ENCODE measurements at regions not wholly inside any gene's neighbourhood (a gene's known extent, or its start where the extent isn't known, plus 50 kb on each side); places are given as distances from the start of the nearest gene placed in this dataset.

DNA sequence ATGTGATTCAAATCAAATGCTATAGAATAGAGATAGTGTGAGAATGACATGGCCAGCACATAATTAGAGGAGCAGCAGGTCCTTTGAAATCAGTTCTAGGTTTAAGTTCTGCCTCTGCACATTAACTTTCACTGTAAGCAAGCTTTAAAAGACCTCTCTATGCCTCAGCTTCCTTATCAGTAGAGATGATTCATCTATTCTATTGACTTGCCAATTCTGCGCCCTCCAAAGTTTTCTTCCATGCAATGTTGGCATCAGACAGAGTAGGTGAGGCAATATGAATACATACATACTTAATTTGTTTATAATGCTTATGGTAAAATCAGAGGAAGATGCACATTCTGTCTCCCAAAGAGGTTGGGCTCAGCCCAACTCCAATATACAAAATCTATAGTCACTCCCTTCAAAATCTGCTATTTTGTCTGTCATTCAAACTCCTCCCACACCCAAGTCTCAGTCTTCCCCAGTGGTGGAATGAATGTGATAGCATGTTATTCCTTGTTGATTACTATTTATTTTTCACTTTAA is 525.5 kb downstream of the RFC3 start (continued):
- TF ChIP-seq, protein P1, sequence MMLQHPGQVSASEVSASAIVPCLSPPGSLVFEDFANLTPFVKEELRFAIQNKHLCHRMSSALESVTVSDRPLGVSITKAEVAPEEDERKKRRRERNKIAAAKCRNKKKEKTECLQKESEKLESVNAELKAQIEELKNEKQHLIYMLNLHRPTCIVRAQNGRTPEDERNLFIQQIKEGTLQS (IDR thresholded peaks at IDR 0.05) = no peak

DNA sequence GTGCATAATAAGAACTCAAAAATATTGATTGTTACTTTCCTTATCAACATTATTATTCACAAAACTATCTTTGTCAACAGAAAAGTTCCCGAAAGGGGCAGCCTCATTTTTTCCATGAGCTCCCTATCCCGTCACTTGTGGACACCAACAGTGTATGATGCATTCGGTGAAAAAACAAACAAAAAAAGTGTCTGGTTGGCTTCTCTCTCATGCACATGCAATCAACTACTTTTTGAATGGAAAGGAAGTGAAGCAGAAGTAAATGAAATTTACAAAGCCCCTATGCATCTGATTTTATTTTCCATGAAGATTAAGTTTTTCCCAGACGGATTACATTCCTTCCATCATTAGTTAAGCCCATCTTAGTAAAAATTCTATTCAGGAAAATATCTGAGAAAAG is 526.9 kb downstream of the RFC3 start:
- Histone ChIP-seq H3K4me1 (ENCODE audit: control insufficient read depth in 4 of 4, insufficient read depth in 4 of 4, low read length in 3 of 4) (no peaks in the 10 kb centered on the region), H3K4me3 (ENCODE audit: low read depth in 1 of 3, low read length in 3 of 3) (no peak overlapping the region), H3K9ac (ENCODE audit: low read depth in 1 of 2, low read length in 2 of 2) (no peak overlapping the region), H3K27me3 (ENCODE audit: control insufficient read depth in 4 of 4, insufficient read depth in 4 of 4, low read length in 3 of 4) (peaks cover 0 to 3% (median 0%) of the 10 kb centered on the region in 4 donors), H3K36me3 (ENCODE audit: control insufficient read depth in 4 of 4, insufficient read depth in 3 of 4, low read depth in 1 of 4, low read length in 3 of 4) (no peaks in the 10 kb centered on the region), H3K27ac (ENCODE audit: low read depth in 1 of 2, low read length in 2 of 2) (no peak overlapping the region), H3K9me3 (ENCODE audit: control insufficient read depth in 4 of 4, low read length in 3 of 4) (no peaks in the 10 kb centered on the region)
- no peak for TF ChIP-seq EGR1 (IDR thresholded peaks at IDR 0.05; ENCODE audit: low read depth in 2 of 2)
- TF ChIP-seq HNF4G (IDR thresholded peaks at IDR 0.05) = no peak
- no peak for TF ChIP-seq TAF1 (conservative IDR thresholded peaks at IDR 0.05)
- no peak for TF ChIP-seq NR2F2 (IDR thresholded peaks at IDR 0.05)
- TF ChIP-seq, protein P2, sequence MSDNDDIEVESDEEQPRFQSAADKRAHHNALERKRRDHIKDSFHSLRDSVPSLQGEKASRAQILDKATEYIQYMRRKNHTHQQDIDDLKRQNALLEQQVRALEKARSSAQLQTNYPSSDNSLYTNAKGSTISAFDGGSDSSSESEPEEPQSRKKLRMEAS (IDR thresholded peaks at IDR 0.05) = no peak
- no peak for TF ChIP-seq RXRA (IDR thresholded peaks at IDR 0.05)
- no peak for TF ChIP-seq RAD21 (IDR thresholded peaks at IDR 0.05)
- TF ChIP-seq, protein P3, sequence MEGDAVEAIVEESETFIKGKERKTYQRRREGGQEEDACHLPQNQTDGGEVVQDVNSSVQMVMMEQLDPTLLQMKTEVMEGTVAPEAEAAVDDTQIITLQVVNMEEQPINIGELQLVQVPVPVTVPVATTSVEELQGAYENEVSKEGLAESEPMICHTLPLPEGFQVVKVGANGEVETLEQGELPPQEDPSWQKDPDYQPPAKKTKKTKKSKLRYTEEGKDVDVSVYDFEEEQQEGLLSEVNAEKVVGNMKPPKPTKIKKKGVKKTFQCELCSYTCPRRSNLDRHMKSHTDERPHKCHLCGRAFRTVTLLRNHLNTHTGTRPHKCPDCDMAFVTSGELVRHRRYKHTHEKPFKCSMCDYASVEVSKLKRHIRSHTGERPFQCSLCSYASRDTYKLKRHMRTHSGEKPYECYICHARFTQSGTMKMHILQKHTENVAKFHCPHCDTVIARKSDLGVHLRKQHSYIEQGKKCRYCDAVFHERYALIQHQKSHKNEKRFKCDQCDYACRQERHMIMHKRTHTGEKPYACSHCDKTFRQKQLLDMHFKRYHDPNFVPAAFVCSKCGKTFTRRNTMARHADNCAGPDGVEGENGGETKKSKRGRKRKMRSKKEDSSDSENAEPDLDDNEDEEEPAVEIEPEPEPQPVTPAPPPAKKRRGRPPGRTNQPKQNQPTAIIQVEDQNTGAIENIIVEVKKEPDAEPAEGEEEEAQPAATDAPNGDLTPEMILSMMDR (IDR thresholded peaks at IDR 0.05; ENCODE audit: low read depth, low read length, missing input control) = no peak
- no peak for TF ChIP-seq GABPA (IDR thresholded peaks at IDR 0.05 in 1 of 2, conservative IDR thresholded peaks at IDR 0.05 in 1 of 2)
- TF ChIP-seq JUND (IDR thresholded peaks at IDR 0.05) = no peak
- TF ChIP-seq, protein P4, sequence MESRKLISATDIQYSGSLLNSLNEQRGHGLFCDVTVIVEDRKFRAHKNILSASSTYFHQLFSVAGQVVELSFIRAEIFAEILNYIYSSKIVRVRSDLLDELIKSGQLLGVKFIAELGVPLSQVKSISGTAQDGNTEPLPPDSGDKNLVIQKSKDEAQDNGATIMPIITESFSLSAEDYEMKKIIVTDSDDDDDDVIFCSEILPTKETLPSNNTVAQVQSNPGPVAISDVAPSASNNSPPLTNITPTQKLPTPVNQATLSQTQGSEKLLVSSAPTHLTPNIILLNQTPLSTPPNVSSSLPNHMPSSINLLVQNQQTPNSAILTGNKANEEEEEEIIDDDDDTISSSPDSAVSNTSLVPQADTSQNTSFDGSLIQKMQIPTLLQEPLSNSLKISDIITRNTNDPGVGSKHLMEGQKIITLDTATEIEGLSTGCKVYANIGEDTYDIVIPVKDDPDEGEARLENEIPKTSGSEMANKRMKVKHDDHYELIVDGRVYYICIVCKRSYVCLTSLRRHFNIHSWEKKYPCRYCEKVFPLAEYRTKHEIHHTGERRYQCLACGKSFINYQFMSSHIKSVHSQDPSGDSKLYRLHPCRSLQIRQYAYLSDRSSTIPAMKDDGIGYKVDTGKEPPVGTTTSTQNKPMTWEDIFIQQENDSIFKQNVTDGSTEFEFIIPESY (IDR thresholded peaks at IDR 0.05) = no peak
- no peak for DNase-seq (ENCODE audit: low spot score)
- 69% methylated on average over 4 of the region's 4 CpGs for WGBS

DNA sequence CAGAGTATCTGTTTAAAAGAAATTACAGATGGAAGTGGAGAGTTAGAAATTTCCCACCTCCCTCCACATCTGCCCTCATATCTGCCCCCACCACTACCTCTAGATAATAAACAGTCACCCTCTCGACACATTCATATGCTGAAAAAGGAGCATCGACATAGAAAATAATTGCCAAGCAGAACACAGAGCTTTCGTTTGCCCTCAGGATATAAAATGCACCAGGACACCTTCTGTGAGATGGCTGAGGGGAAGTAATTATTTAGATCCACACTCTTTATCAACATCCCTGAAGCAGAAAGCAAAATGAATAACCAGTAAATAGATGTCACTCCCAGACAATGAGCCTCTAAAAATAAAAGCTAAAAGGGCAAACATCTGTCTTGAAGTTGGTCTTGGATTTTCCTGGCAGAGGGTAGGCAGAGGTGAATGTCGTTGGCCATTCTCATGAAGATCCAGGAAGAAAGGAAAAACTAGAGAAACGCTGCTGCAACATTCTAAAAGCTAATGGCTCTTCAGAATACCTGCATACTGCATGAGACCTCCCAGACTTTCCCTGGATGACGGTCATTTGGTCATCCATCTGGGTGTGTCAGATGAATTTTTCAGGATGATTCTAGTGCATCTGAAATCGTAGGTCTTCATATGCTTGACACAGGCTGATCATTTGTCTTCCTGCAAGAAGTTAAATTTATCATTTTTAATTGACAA is 527.5 kb downstream of the RFC3 start:
- Histone ChIP-seq H3K27me3 (ENCODE audit: control insufficient read depth in 4 of 4, insufficient read depth in 4 of 4, low read length in 3 of 4) (peaks cover 0 to 3% (median 0%) of the 10 kb centered on the region in 4 donors), H3K27ac (ENCODE audit: low read depth in 1 of 2, low read length in 2 of 2) (no peak overlapping the region), H3K4me3 (ENCODE audit: low read depth in 1 of 3, low read length in 3 of 3) (no peak overlapping the region), H3K9me3 (ENCODE audit: control insufficient read depth in 4 of 4, low read length in 3 of 4) (no peaks in the 10 kb centered on the region), H3K36me3 (ENCODE audit: control insufficient read depth in 4 of 4, insufficient read depth in 3 of 4, low read depth in 1 of 4, low read length in 3 of 4) (no peaks in the 10 kb centered on the region), H3K4me1 (ENCODE audit: control insufficient read depth in 4 of 4, insufficient read depth in 4 of 4, low read length in 3 of 4) (peaks cover 0 to 1% (median 0%) of the 10 kb centered on the region in 4 donors), H3K9ac (ENCODE audit: low read depth in 1 of 2, low read length in 2 of 2) (no peak overlapping the region)
- DNase-seq (ENCODE audit: low spot score) = no peak
- 50% methylated on average over 7 of the region's 7 CpGs for WGBS
- no peak for TF ChIP-seq FOXA2 (IDR thresholded peaks at IDR 0.05)
- TF ChIP-seq, protein P5, sequence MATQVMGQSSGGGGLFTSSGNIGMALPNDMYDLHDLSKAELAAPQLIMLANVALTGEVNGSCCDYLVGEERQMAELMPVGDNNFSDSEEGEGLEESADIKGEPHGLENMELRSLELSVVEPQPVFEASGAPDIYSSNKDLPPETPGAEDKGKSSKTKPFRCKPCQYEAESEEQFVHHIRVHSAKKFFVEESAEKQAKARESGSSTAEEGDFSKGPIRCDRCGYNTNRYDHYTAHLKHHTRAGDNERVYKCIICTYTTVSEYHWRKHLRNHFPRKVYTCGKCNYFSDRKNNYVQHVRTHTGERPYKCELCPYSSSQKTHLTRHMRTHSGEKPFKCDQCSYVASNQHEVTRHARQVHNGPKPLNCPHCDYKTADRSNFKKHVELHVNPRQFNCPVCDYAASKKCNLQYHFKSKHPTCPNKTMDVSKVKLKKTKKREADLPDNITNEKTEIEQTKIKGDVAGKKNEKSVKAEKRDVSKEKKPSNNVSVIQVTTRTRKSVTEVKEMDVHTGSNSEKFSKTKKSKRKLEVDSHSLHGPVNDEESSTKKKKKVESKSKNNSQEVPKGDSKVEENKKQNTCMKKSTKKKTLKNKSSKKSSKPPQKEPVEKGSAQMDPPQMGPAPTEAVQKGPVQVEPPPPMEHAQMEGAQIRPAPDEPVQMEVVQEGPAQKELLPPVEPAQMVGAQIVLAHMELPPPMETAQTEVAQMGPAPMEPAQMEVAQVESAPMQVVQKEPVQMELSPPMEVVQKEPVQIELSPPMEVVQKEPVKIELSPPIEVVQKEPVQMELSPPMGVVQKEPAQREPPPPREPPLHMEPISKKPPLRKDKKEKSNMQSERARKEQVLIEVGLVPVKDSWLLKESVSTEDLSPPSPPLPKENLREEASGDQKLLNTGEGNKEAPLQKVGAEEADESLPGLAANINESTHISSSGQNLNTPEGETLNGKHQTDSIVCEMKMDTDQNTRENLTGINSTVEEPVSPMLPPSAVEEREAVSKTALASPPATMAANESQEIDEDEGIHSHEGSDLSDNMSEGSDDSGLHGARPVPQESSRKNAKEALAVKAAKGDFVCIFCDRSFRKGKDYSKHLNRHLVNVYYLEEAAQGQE (IDR thresholded peaks at IDR 0.05) = no peak
- TF ChIP-seq HNF4G (IDR thresholded peaks at IDR 0.05) = no peak
- TF ChIP-seq YY1 (IDR thresholded peaks at IDR 0.05) = no peak
- TF ChIP-seq HNF4A (conservative IDR thresholded peaks at IDR 0.05) = no peak
- TF ChIP-seq, protein P2 (IDR thresholded peaks at IDR 0.05) = no peak
- TF ChIP-seq EGR1 (IDR thresholded peaks at IDR 0.05; ENCODE audit: low read depth in 2 of 2) = no peak
- TF ChIP-seq TAF1 (conservative IDR thresholded peaks at IDR 0.05) = no peak
- no peak for TF ChIP-seq FOXA1 (IDR thresholded peaks at IDR 0.05)
- TF ChIP-seq RAD21 (IDR thresholded peaks at IDR 0.05) = no peak
- TF ChIP-seq NR2F2 (IDR thresholded peaks at IDR 0.05) = no peak
- TF ChIP-seq RXRA (IDR thresholded peaks at IDR 0.05) = no peak
- TF ChIP-seq, protein P1 (IDR thresholded peaks at IDR 0.05) = no peak
- TF ChIP-seq GABPA (IDR thresholded peaks at IDR 0.05 in 1 of 2, conservative IDR thresholded peaks at IDR 0.05 in 1 of 2) = no peak
- no peak for TF ChIP-seq SP1 (IDR thresholded peaks at IDR 0.05)

Data from liver (tissue), 8 donors.